ENCODE measurements at regions not wholly inside any gene's neighbourhood (a gene's known extent, or its start where the extent isn't known, plus 50 kb on each side); places are given as distances from the start of the nearest gene placed in this dataset.
"Not testable (repeated sequence)": the region's sequence is repeated elsewhere in the genome, so short reads cannot be mapped to it uniquely, and the experiment has no call there.

DNA sequence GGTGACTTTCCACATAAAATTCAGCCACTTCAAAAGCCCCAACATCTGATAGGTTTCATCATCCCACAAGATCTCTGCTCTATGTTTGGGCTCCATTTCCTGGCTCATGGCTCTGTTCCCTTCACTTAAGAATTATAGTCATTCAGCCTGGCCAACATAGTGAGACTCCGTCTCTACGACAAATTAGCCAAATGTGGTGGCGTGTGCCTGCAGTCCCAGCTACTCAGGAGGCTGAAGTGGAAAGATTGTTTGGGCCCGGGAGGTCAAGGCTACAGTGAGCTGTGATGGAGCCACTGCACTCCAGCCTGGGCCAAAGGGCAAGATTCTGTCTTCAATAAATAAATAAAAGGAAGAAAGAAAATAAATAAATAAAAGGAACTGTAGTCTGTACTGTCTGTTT, 57.9 kb upstream of the CTSV start:
- DNase-seq: no peak

DNA sequence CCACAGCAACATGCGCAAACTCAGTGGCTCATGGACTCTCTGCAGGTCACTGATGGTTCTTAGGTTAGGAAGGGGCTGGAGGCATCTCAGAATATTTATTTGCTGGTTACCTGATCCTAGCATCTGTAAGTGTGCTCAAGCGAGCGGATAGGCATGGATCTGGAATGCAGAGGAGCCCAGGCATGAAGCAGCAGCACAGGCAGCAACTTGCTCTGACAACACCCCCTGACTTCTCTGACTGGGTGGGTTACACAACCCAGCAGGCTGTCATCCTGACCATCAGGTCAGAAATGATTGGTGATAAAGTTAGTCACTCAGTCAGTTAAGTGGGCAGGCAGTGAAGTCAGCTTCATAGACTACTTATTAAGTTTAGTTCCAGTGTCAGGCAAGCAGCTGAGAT, 50.4 kb upstream of the CTSV start:
- DNase-seq: not testable (repeated sequence)

Data from activated CD4-positive, alpha-beta T cell treated with anti-CD3 and anti-CD28 coated beads for 1 hour (primary cell).